ENCODE measurements at regions not wholly inside any gene's neighbourhood (a gene's known extent, or its start where the extent isn't known, plus 50 kb on each side); places are given as distances from the start of the nearest gene placed in this dataset.
A peak's percentile ranks its signal among the peaks of the same experiment; 100 is the strongest.

DNA sequence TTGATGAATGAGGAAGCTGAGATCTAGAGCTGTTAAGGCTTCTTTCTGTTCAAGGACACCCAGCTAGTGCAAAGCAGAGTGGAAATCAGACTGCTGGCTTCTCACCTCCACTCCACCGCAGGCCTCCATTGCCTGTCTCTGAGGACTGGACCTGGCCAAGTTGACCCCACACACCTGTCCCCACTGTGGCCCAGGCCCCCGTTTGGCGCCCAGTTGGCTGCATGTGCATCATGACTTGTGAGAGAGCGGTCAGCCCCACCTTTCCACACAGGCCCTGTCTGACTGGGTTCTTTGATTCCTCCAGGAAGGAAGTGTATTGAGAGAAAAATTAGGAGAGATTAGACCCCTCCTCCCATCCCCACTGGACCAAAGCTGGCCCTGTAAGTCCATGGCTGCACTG, 206.3 kb upstream of the TLE3 start:
- POLR2A ChIA-PET (ENCODE audit: partially characterized antibody): no interaction called here
- TF ChIP-seq MAFK (IDR thresholded peaks at IDR 0.05; ENCODE audit: low read depth, low read length) (no peak), SIX5 (IDR thresholded peaks at IDR 0.05; ENCODE audit: low read depth, low read length) (no peak), CTBP2 (IDR thresholded peaks at IDR 0.05; ENCODE audit: borderline replicate concordance, insufficient read depth, insufficient read length, low read length) (no peak), KDM1A (IDR thresholded peaks at IDR 0.05; ENCODE audit: borderline replicate concordance, low read length) (no peak), SRF (IDR thresholded peaks at IDR 0.05; ENCODE audit: low read depth, low read length) (no peak), SUZ12 (IDR thresholded peaks at IDR 0.05; ENCODE audit: low read length) (no peak), EGR1 (IDR thresholded peaks at IDR 0.05; ENCODE audit: borderline replicate concordance, low read depth, low read length) (no peak), TAF7 (optimal IDR thresholded peaks at IDR 0.05; ENCODE audit: borderline replicate concordance, low read depth, low read length) (no peak)
- TF ChIP-seq, protein P1, sequence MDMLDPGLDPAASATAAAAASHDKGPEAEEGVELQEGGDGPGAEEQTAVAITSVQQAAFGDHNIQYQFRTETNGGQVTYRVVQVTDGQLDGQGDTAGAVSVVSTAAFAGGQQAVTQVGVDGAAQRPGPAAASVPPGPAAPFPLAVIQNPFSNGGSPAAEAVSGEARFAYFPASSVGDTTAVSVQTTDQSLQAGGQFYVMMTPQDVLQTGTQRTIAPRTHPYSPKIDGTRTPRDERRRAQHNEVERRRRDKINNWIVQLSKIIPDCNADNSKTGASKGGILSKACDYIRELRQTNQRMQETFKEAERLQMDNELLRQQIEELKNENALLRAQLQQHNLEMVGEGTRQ (IDR thresholded peaks at IDR 0.05; ENCODE audit: low read length): no peak
- TF ChIP-seq, protein P2, sequence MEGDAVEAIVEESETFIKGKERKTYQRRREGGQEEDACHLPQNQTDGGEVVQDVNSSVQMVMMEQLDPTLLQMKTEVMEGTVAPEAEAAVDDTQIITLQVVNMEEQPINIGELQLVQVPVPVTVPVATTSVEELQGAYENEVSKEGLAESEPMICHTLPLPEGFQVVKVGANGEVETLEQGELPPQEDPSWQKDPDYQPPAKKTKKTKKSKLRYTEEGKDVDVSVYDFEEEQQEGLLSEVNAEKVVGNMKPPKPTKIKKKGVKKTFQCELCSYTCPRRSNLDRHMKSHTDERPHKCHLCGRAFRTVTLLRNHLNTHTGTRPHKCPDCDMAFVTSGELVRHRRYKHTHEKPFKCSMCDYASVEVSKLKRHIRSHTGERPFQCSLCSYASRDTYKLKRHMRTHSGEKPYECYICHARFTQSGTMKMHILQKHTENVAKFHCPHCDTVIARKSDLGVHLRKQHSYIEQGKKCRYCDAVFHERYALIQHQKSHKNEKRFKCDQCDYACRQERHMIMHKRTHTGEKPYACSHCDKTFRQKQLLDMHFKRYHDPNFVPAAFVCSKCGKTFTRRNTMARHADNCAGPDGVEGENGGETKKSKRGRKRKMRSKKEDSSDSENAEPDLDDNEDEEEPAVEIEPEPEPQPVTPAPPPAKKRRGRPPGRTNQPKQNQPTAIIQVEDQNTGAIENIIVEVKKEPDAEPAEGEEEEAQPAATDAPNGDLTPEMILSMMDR (IDR thresholded peaks at IDR 0.05; ENCODE audit: control extremely low read depth in 1 of 3, insufficient read depth in 1 of 3, low read depth in 1 of 3, low read length in 3 of 3): no peak

More for the DNA sequence above, 206.3 kb upstream of the TLE3 start:
- no peak overlapping the region for H3K27ac ChIP-seq (ENCODE audit: low read depth, low read length)
- H3K23ac ChIP-seq (ENCODE audit: insufficient read length): no peak overlapping the region
- no peak overlapping the region for H4K91ac ChIP-seq (replicated peaks; ENCODE audit: insufficient read length, low read length)
- H3K56ac ChIP-seq (replicated peaks; ENCODE audit: insufficient read length, low read depth, low read length): no peak overlapping the region
- 0 out of 2 replicates have a peak overlapping the region, but pooled peaks have one; percentile 46 for H2BK15ac ChIP-seq (ENCODE audit: low read length)
- H3K4ac ChIP-seq (replicated peaks; ENCODE audit: insufficient read length, low read depth, low read length): no peak overlapping the region
- no peak overlapping the region for H2BK5ac ChIP-seq (ENCODE audit: low read depth, low read length)
- FAIRE-seq (no peak), DNase-seq (ENCODE audit: low read depth in 1 of 2, low spot score in 2 of 2) (no peak)
- no peak overlapping the region for H3K18ac ChIP-seq (ENCODE audit: extremely low read depth, low read length)
- H2BK12ac ChIP-seq (ENCODE audit: low read depth, low read length): no peak overlapping the region
- no peaks in the 10 kb centered on the region for H3K79me2 ChIP-seq (ENCODE audit: control insufficient read depth in 1 of 2, insufficient read depth in 2 of 2, low read length in 2 of 2)
- no peaks in the 10 kb centered on the region for H4K20me1 ChIP-seq (replicated peaks in 1 of 2; ENCODE audit: control insufficient read depth in 1 of 2, insufficient read depth in 2 of 2, low read length in 2 of 2)
- no peak overlapping the region for H2AK5ac ChIP-seq (ENCODE audit: low read depth, low read length)
- no peak overlapping the region for H3K4me2 ChIP-seq (ENCODE audit: insufficient read depth in 1 of 2, low read depth in 2 of 2, low read length in 2 of 2)
- no peak overlapping the region for H2BK120ac ChIP-seq (replicated peaks; ENCODE audit: low read depth, low read length)
- H3K9me3 ChIP-seq (ENCODE audit: insufficient read depth in 2 of 2, low read depth in 1 of 2, low read length in 1 of 2): peaks cover 0 to 2% of the 10 kb centered on the region in 2 experiments; a peak in 1 of 4 replicates
- no peak overlapping the region for H3K14ac ChIP-seq (ENCODE audit: insufficient read length)
- H2AFZ ChIP-seq (ENCODE audit: low read length): no peak overlapping the region
- no peaks in the 10 kb centered on the region for H3K36me3 ChIP-seq (ENCODE audit: control insufficient read depth in 2 of 4, insufficient read depth in 4 of 4, low read length in 3 of 4)
- no peak overlapping the region for H3K4me3 ChIP-seq (ENCODE audit: extremely low read depth in 1 of 4, insufficient read depth in 2 of 4, low read depth in 3 of 4, low read length in 4 of 4)
- no peak overlapping the region for H4K5ac ChIP-seq (ENCODE audit: insufficient read length, low read depth, low read length)
- no peaks in the 10 kb centered on the region for H3K4me1 ChIP-seq (replicated peaks in 1 of 4; ENCODE audit: control insufficient read depth in 3 of 4, insufficient read depth in 4 of 4, low read length in 3 of 4)
- peaks cover 16% of the 10 kb centered on the region; the same call in 1 of the 2 replicates for H3K23me2 ChIP-seq (ENCODE audit: low read depth, low read length)
- no peaks in the 10 kb centered on the region for H3K79me1 ChIP-seq (ENCODE audit: low read depth, low read length)
- WGBS, 2 experiments (ENCODE audit: extremely low coverage in 1 of 2, insufficient coverage in 1 of 2, insufficient read length in 1 of 2, insufficient replicate concordance in 2 of 2, low coverage in 1 of 2, low lambda C conversion rate in 2 of 2, missing lambda C conversion rate in 1 of 2): 90% methylated on average over 4 of the region's 4 CpGs; no CpG with 5 or more reads in 1 of the 2 experiments
- H3K9ac ChIP-seq (replicated peaks in 1 of 4; ENCODE audit: extremely low read depth in 1 of 4, low read depth in 3 of 4, low read length in 3 of 4): no peak overlapping the region
- no peak overlapping the region for H4K8ac ChIP-seq (ENCODE audit: extremely low read depth, insufficient read depth, low read length)
- CTCF ChIA-PET (ENCODE audit: partially characterized antibody): interaction anchor here (1.0 kb wide), 1 partner anchor 11 kb away, joined by 3 read pairs; no protein-coding TSS in a partner anchor
- H3K27me3 ChIP-seq (replicated peaks in 1 of 4; ENCODE audit: control insufficient read depth in 3 of 4, extremely low read depth in 1 of 4, insufficient read depth in 3 of 4, low read length in 3 of 4): no peaks in the 10 kb centered on the region; a peak in 1 of 7 replicates
- no peak overlapping the region for H2BK20ac ChIP-seq (ENCODE audit: low read length)

All from H1 (cell line).